ENCODE measurements at regions not wholly inside any gene's neighbourhood (a gene's known extent, or its start where the extent isn't known, plus 50 kb on each side); places are given as distances from the start of the nearest gene placed in this dataset.

DNA sequence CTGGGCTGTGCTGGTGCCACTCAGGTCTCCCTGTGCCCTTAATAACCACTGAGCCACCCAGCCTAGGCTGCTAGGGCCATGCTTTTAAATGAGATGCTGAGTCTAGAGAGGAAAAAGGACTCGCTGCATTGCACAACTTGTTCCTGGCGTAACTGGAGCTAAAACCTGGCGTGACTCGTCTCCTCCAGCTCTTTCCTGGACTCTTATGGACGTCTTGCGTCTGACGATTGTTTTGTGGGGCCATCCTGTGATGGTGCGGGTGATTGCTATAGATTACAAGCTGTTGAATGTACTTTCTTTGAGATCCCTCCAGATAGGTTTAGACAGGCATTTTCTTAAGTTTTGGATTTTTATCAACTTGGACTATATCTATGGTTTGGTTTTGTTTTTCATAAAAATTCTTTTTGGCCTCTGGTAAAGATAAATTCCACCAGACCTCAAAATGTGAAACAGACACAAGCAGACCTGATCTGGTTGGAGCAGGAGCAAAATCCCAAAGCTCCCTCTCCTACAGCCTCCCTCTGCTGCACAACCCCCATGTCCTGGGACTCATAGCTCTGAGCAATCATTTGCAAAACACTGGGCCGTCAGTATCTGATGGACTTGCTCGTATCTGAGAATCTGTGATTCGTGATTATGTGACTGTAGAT is 230.3 kb downstream of the ARHGAP12 start:
- DNase-seq (ENCODE audit: low spot score) (no peak), ATAC-seq (ENCODE audit: low FRiP score) (peak; percentile 61)
- TF ChIP-seq, protein P1, sequence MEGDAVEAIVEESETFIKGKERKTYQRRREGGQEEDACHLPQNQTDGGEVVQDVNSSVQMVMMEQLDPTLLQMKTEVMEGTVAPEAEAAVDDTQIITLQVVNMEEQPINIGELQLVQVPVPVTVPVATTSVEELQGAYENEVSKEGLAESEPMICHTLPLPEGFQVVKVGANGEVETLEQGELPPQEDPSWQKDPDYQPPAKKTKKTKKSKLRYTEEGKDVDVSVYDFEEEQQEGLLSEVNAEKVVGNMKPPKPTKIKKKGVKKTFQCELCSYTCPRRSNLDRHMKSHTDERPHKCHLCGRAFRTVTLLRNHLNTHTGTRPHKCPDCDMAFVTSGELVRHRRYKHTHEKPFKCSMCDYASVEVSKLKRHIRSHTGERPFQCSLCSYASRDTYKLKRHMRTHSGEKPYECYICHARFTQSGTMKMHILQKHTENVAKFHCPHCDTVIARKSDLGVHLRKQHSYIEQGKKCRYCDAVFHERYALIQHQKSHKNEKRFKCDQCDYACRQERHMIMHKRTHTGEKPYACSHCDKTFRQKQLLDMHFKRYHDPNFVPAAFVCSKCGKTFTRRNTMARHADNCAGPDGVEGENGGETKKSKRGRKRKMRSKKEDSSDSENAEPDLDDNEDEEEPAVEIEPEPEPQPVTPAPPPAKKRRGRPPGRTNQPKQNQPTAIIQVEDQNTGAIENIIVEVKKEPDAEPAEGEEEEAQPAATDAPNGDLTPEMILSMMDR (IDR thresholded peaks at IDR 0.05) = no peak

DNA sequence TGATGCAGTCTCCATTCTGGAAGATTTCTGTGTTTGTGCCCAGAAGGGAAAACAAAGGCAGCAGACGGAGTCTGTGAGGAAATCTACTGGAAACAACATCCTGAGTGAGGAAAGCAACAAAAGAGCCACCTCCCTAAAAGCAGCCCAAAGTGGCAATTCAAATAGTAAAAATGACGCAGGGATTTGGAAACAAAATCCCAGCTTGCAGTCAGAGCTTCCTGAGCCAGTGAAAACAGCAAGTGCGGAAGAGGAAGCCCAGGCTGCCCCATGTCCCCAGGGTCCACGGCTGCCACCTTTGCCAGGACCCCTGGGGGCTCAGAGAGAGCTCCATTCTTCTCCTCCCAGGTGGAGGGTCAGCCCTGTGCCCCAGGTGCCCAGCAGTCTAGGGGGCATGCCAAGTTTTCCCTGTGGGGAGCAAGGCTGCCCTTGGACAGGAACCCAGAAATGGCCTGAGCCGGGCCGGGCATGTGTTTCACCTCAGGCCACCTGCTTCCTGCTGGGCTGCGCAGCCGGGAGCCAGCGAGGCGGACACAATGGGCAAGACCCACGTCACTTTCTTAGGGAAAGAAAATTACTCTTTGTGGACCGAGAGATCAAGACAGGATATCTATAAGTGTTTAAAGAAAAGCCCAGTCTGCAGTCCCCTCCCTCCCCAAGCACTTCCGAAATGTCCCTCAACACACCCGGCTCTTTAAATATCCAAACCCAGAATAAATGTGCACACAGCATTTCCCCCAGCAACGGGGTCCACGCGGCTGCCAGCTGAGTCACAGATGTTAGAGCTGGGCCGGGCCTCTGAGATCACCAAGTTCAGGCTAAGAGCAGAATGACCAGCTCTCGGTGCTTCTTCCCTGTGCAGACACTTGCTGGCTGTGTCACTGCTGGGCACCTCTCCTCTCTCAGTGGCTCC is 231.1 kb downstream of the ARHGAP12 start:
- DNase-seq (ENCODE audit: low spot score) = peak; percentile 60
- TF ChIP-seq, protein P1 (IDR thresholded peaks at IDR 0.05) = no peak
- peak; percentile 61 for ATAC-seq (ENCODE audit: low FRiP score)

DNA sequence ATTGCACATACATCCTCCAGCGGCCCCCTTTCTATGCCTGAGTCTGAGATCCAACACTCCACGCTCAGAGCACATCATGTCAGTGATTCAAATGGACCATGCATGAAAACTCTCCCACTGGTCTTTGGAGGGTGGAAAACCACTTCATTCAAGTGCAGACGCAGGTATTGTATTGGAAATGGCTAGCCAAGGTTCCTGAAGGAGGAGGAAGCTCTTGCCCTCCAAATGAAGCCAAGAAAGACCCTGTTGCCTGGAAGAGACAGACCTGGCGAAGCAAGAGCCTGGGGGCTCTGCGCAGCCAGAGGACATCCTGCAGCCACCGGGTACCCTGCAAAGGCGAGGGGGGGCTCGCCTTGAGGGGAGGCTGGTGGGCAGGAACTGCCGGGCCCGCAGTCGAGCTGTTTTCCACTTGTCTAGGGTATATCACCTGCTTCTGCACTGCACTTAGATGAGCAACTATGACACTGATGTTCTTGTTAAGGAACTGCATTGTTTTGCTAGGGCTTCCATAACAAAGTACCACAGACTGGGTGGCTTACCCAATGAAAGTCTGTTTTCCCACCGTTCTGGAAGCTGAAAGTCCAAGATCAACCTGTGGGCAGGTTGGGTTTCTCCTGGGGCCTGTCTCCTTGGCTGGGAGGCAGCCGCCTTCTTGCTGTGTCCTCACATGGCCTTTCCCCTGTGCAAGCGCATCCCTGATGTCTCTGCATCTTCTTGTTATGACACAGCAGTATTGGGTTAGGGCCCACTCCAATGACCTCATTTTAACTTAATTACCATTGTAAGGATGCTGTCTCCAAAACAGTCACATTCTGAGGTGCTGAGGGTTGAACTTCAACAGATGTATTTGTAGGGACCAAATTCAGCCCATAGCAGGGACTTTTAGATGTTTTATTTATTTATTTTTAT is 233.4 kb downstream of the ARHGAP12 start:
- TF ChIP-seq, protein P1 (IDR thresholded peaks at IDR 0.05) = no peak
- ATAC-seq (ENCODE audit: low FRiP score) (no peak), DNase-seq (ENCODE audit: low spot score) (no peak)

DNA sequence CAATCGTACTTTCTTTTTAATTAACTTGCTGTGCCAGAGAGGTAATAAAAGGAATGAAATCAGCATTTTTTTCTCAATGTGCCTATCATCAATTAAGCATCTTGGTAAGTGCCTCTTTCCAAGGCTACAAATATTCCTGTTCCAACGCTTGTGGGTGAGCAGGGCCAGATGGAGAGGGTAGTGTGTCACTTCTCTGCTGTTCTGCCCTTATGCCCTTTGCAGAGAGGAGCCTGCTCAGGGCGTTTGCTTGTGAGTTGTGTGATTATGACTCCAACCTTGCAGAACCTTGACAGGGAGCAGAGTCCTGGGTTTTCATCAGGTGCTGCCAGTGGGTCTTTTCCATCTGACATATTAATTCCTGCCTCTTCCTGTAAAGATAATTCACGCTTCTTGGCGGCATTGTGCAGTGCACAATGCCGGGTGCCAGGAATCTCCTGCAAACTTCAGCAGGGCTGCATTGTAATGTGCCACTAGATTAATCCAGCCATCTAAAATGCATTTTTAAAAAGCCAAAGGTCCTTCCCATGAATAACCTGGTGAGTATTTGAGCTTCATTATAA is 234.4 kb downstream of the ARHGAP12 start:
- DNase-seq (ENCODE audit: low spot score) (no peak), ATAC-seq (ENCODE audit: low FRiP score) (no peak)
- TF ChIP-seq, protein P1 (IDR thresholded peaks at IDR 0.05) = no peak

DNA sequence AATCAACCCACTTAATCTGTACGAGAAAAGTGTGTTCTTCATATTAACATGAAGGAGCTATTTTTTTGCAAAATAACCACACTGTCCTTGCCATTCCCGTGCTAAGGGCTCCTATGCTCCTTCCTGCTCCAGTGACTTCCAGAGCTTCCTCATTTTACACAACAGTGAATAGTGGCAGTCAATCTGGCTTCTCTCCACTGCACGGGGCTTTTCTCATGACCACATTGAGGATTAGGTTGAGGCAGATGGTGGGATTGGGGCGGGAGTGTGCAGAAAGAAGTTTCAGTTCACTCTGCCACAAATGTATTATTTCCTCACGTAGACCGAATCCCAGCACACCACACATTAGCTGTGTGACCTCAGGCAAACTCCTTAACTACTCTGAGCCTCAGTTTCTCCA is 235.1 kb downstream of the ARHGAP12 start:
- ATAC-seq (ENCODE audit: low FRiP score) = no peak
- no peak for DNase-seq (ENCODE audit: low spot score)
- TF ChIP-seq, protein P1 (IDR thresholded peaks at IDR 0.05) = no peak

DNA sequence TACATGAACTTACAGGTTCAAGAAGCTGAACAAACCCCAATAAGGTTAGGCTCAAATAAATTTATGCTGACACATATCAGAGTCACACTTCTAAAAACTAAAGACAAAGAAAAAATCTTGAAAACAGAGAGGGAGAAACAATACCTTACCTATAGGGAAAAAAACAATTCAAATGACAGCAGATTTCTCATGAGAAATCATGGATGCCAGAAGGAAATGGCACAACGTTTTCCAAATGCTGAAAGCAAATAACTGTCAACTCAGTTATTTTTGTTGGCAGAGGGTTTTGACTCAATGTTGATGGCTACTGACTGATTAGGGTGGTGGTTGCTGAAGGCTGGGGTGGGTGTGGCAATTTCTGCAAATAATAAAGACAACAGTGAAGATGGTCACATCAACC is 239.4 kb downstream of the ARHGAP12 start:
- TF ChIP-seq, protein P1 (IDR thresholded peaks at IDR 0.05) = no peak
- ATAC-seq (ENCODE audit: low FRiP score) = no peak
- no peak for DNase-seq (ENCODE audit: low spot score)

Data from omental fat pad (tissue), 3 donors.